ENCODE measurements at regions not wholly inside any gene's neighbourhood (a gene's known extent, or its start where the extent isn't known, plus 50 kb on each side); places are given as distances from the start of the nearest gene placed in this dataset. TPM values are rescaled to one million over a fixed set of nuclear protein-coding genes. Genes with fewer than 3 reads are reported as not detected.

DNA sequence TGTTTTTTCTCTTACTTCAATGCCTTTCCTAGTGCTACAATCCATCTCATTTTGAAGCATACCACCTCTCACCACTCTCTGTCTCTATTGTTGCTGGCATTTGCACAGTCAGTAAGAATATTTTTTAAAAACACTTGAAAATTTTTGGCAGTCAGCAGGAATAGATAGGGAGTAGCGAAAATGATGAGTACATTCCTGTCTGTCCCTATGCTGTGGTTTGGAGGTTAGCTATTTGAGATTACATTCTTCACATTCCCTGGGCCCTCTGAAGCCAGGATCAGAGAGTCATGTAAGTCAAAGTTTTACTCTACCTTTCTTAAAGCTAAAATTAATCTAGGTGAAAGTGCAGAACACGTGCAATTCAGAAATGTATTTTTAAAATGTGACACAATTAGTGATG, 53.0 kb upstream of the MAGI2 start:
- Histone ChIP-seq H3K4me1 (no peaks in the 10 kb centered on the region), H3K4me3 (no peak overlapping the region), H3K27ac (no peak overlapping the region), H3K27me3 (no peaks in the 10 kb centered on the region), H3K36me3 (replicated peaks in 1 of 2; ENCODE audit: insufficient read depth in 1 of 2, low read depth in 2 of 2) (no peaks in the 10 kb centered on the region), H3K9me3 (no peaks in the 10 kb centered on the region)
- DNase-seq (no peak), ATAC-seq (no peak)
- TF ChIP-seq POLR2A (IDR thresholded peaks at IDR 0.05), result no peak
- TF ChIP-seq, protein P1, sequence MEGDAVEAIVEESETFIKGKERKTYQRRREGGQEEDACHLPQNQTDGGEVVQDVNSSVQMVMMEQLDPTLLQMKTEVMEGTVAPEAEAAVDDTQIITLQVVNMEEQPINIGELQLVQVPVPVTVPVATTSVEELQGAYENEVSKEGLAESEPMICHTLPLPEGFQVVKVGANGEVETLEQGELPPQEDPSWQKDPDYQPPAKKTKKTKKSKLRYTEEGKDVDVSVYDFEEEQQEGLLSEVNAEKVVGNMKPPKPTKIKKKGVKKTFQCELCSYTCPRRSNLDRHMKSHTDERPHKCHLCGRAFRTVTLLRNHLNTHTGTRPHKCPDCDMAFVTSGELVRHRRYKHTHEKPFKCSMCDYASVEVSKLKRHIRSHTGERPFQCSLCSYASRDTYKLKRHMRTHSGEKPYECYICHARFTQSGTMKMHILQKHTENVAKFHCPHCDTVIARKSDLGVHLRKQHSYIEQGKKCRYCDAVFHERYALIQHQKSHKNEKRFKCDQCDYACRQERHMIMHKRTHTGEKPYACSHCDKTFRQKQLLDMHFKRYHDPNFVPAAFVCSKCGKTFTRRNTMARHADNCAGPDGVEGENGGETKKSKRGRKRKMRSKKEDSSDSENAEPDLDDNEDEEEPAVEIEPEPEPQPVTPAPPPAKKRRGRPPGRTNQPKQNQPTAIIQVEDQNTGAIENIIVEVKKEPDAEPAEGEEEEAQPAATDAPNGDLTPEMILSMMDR (IDR thresholded peaks at IDR 0.05), result no peak
- WGBS, 2 donors, result 28% methylated on average over 2 of the region's 2 CpGs
- intact Hi-C loops (cut with DNase I), result no loop called here

DNA sequence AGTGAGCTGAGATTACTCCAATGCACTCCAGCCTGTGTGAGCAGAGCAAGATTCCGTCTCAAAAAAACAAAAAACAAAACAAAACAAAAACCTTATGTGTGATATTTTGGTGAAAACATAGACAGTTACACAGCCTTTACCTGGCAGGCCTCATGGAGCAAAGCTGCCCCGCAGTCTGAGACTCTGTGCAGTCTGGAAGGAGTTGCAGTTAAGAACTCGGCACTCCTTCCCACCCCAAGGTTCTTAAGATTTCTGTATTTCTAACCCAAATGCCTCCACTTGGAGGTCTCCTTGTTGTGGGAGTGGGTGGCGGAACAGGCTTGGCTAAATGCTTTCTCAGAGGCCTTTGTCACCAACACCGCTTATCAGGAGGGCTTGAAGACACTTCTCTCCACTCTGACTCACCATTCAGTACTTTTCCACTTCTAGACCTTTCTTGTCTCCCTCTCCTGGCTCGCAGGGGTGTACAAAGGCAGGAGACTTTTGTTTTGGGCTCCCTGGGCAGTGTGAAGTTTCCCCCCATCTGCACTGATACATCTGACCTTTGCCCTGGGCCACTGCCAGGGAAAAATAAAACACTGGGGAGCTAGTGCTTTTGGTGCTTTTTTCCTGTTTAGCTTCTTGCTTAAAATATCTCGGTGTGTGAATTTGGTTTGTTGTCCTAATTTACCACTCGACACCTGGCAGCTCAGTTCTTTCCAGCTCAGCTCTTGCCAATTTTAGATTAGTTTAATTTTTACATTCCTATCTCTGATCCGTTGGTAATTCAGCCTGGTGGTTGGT, 51.3 kb upstream of the MAGI2 start:
- no peak for DNase-seq
- TF ChIP-seq, protein P1 (IDR thresholded peaks at IDR 0.05), result no peak
- no peak for TF ChIP-seq POLR2A (IDR thresholded peaks at IDR 0.05)
- WGBS, 2 donors, result 53% methylated on average over 9 of the region's 9 CpGs
- H3K9me3 ChIP-seq, result no peaks in the 10 kb centered on the region
- ATAC-seq, result no peak
- H3K4me3 ChIP-seq, result no peak overlapping the region
- no peaks in the 10 kb centered on the region for H3K36me3 ChIP-seq (replicated peaks in 1 of 2; ENCODE audit: insufficient read depth in 1 of 2, low read depth in 2 of 2)
- intact Hi-C loops (cut with DNase I), result no loop called here
- no peak overlapping the region for H3K27ac ChIP-seq
- no peaks in the 10 kb centered on the region for H3K4me1 ChIP-seq
- H3K27me3 ChIP-seq, result no peaks in the 10 kb centered on the region

Small RNA genes in the stretch of these regions (small RNA-seq; reads per million reads assigned to genes)
- not detected for gene RNA5SP234
- not detected for gene RNU6-849P
